GM23338 (cell line): ENCODE measurements at regions not wholly inside any gene's neighbourhood (a gene's known extent, or its start where the extent isn't known, plus 50 kb on each side); places are given as distances from the start of the nearest gene placed in this dataset.

ENCODE experiments used
- ATAC-seq: fragments of 200-7000 bp; cut with Tn5 transposase; 3 replicates; pipeline ENCODE4 v1.9.1; 2020
- DNase-seq: peaks from one replicate; pipeline ENCODE4 v3.0.0-alpha.2; 2015; ENCODE audit warnings: low spot score
- H2AFZ ChIP-seq: fragments of 200-600 bp; sonication (generic); 2 replicates; pipeline ENCODE4 v1.8.0; 2016; ENCODE audit warnings: antibody characterized with exemption, mild to moderate bottlenecking, moderate library complexity
- H3F3A ChIP-seq: fragments of 200-600 bp; sonication (generic); replicated peaks from 2 replicates; pipeline ENCODE4 v1.8.0; 2017; ENCODE audit warnings: antibody characterized with exemption, mixed run types, low read depth
- H3K27ac ChIP-seq: fragments of 200-600 bp; sonication (generic); 2 replicates; pipeline ENCODE4 v1.6.1; 2016; ENCODE audit warnings: low read depth
- H3K27me3 ChIP-seq: fragments of 200-600 bp; sonication (generic); 2 replicates; pipeline ENCODE4 v1.8.0; 2016; ENCODE audit warnings: mild to moderate bottlenecking, mixed run types, moderate library complexity; ENCODE audit not compliant: insufficient read depth
- H3K36me3 ChIP-seq: fragments of 200-600 bp; sonication (generic); 2 replicates; pipeline ENCODE4 v1.8.0; 2016; ENCODE audit warnings: mild to moderate bottlenecking; ENCODE audit not compliant: insufficient read depth
- H3K4me1 ChIP-seq: fragments of 200-600 bp; sonication (generic); 2 replicates; pipeline ENCODE4 v1.8.0; 2016; ENCODE audit warnings: mild to moderate bottlenecking, moderate library complexity; ENCODE audit not compliant: insufficient read depth
- H3K4me2 ChIP-seq: fragments of 200-600 bp; sonication (generic); 2 replicates; pipeline ENCODE4 v1.7.1; 2017; ENCODE audit warnings: mixed run types
- H3K4me3 ChIP-seq: fragments of 200-600 bp; sonication (generic); 2 replicates; pipeline ENCODE4 v1.6.1; 2016; ENCODE audit warnings: mixed run types
- H3K79me2 ChIP-seq: fragments of 200-600 bp; sonication (generic); replicated peaks from 2 replicates; pipeline ENCODE4 v1.8.0; 2017; ENCODE audit warnings: mild to moderate bottlenecking; ENCODE audit not compliant: insufficient read depth
- H3K9me2 ChIP-seq: fragments of 200-600 bp; sonication (generic); 2 replicates; pipeline ENCODE4 v1.8.0; 2017; ENCODE audit not compliant: insufficient read depth
- H4K20me1 ChIP-seq: fragments of 200-600 bp; sonication (generic); replicated peaks from 2 replicates; pipeline ENCODE4 v1.8.0; 2017; ENCODE audit warnings: mild to moderate bottlenecking; ENCODE audit not compliant: insufficient read depth
- H3K27ac Mint-ChIP-seq: 2 replicates; pipeline ENCODE4 v1.8.0; 2020; ENCODE audit warnings: inconsistent platforms, mild to moderate bottlenecking, moderate library complexity, mixed read lengths
- H3K27me3 Mint-ChIP-seq: 3 replicates; pipeline ENCODE4 v1.8.0; 2022; ENCODE audit warnings: low read depth, mild to moderate bottlenecking, moderate library complexity, mixed read lengths, inconsistent platforms; ENCODE audit not compliant: insufficient read depth, poor library complexity
- H3K36me3 Mint-ChIP-seq: 3 replicates; pipeline ENCODE4 v1.8.0; 2021; ENCODE audit warnings: low read depth, mild to moderate bottlenecking, inconsistent platforms, moderate library complexity, mixed read lengths
- H3K4me1 Mint-ChIP-seq: 3 replicates; pipeline ENCODE4 v1.8.0; 2020; ENCODE audit warnings: mild to moderate bottlenecking, inconsistent platforms, mixed read lengths
- H3K4me3 Mint-ChIP-seq: 3 replicates; pipeline ENCODE4 v1.8.0; 2021; ENCODE audit warnings: moderate library complexity, mild to moderate bottlenecking, inconsistent platforms, mixed read lengths
- H3K9me3 Mint-ChIP-seq: 3 replicates; pipeline ENCODE4 v1.8.0; 2020; ENCODE audit warnings: moderate library complexity, mild to moderate bottlenecking, inconsistent platforms, mixed read lengths
- CREB1 ChIP-seq: fragments of 250-450 bp; sonication (Bioruptor Pico); IDR thresholded peaks from 2 replicates; pipeline ENCODE4 v1.5.0; 2020; ENCODE audit warnings: low read depth, mild to moderate bottlenecking, moderate library complexity
- EZH2 ChIP-seq: fragments of 200-600 bp; sonication (generic); IDR thresholded peaks from one replicate; pipeline ENCODE4 v1.8.0; 2017; ENCODE audit warnings: antibody characterized with exemption, mild to moderate bottlenecking, low read depth; ENCODE audit not compliant: unreplicated experiment
- EZH2phosphoT487 ChIP-seq: fragments of 200-600 bp; sonication (generic); IDR thresholded peaks from one replicate; pipeline ENCODE4 v1.8.1; 2018; ENCODE audit warnings: antibody characterized with exemption; ENCODE audit not compliant: unreplicated experiment
- JUNB ChIP-seq: IDR thresholded peaks from one replicate; pipeline ENCODE4 v1.6.1; 2016; ENCODE audit warnings: antibody characterized with exemption; ENCODE audit not compliant: unreplicated experiment
- NANOG ChIP-seq: IDR thresholded peaks from 2 replicates; pipeline ENCODE4 v1.6.1; 2016; ENCODE audit warnings: antibody characterized with exemption, borderline replicate concordance
- POLR2AphosphoS5 ChIP-seq: IDR thresholded peaks from 2 replicates; pipeline ENCODE4 v1.6.1; 2016; ENCODE audit warnings: antibody characterized with exemption, low read depth
- STAT1 ChIP-seq: IDR thresholded peaks from one replicate; pipeline ENCODE4 v1.6.1; 2016; ENCODE audit warnings: antibody characterized with exemption; ENCODE audit not compliant: unreplicated experiment
- ZNF114 ChIP-seq: fragments of 250-450 bp; sonication (Bioruptor Pico); IDR thresholded peaks from 2 replicates; pipeline ENCODE4 v1.5.0; 2020; ENCODE audit warnings: mild to moderate bottlenecking, moderate library complexity
- ZNF331 ChIP-seq: fragments of 250-450 bp; sonication (Bioruptor Pico); IDR thresholded peaks from 2 replicates; pipeline ENCODE4 v1.5.0; 2020; ENCODE audit warnings: low read depth, mild to moderate bottlenecking, moderate library complexity
- TF ChIP-seq, protein P1 (sequence below), 2 experiments: fragments of 200-600 bp in 1 of 2; sonication (generic) in 1 of 2; conservative IDR thresholded peaks; 2 replicates each; pipeline versions ENCODE4 v1.5.1 to v1.6.1; 2016 to 2017; ENCODE audit warnings: antibody characterized with exemption in 2 of 2, low read depth in 2 of 2, mild to moderate bottlenecking in 2 of 2, moderate library complexity in 1 of 2
- TF ChIP-seq, protein P2 (sequence below): IDR thresholded peaks from 2 replicates; pipeline ENCODE4 v1.6.1; 2016; ENCODE audit warnings: antibody characterized with exemption
- TF ChIP-seq, protein P3 (sequence below): fragments of 250-450 bp; sonication (Bioruptor Pico); IDR thresholded peaks from 2 replicates; pipeline ENCODE4 v1.5.0; 2020; ENCODE audit warnings: mild to moderate bottlenecking, moderate library complexity

DNA sequence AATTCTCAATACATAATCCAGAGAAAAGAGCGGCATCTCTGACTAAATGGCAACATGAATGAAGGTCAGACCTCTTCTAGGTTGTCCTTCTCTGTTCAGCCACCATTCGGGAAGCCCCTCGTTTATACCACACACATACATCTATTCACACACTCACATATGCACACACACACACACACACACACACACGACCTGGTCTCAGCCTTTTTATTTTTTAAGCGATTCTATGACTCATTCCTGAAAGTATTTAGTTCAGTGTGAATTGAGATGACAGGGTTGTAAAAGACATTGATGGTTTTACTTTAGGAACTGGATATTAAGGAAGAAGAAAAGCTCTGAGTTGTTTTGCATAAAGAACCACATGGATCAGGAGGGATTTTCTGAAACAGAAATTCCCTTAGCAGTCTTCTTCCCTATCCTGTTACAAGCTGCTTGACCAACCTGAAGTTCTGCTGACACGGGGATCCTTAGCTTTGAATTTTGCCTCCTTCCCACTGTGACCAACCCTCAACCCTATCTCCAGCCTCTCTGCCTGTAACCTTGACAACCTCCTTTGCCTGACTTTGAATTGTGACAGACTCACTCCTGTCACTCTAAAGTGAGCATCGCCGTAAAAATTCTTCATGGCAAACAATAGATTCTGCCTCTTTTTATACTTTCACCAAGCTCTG, 383.1 kb upstream of the ESRRG start:
- Histone ChIP-seq H3K36me3 (no peaks in the 10 kb centered on the region), H3F3A (no peaks in the 10 kb centered on the region), H2AFZ (no peak overlapping the region), H3K9me2 (peaks cover 16% of the 10 kb centered on the region; the same call in 1 of the 2 replicates), H3K79me2 (no peaks in the 10 kb centered on the region), H3K27ac (no peak overlapping the region), H3K27me3 (no peaks in the 10 kb centered on the region), H3K4me1 (no peaks in the 10 kb centered on the region), H3K4me3 (no peak overlapping the region), H4K20me1 (no peaks in the 10 kb centered on the region), H3K4me2 (no peak overlapping the region)
- no peak; the same call in 2 of the 3 replicates for ATAC-seq
- H3K4me1 Mint-ChIP-seq: no peaks in the 10 kb centered on the region
- no peak for DNase-seq
- H3K27me3 Mint-ChIP-seq: no peaks in the 10 kb centered on the region
- no peak overlapping the region for H3K4me3 Mint-ChIP-seq
- H3K36me3 Mint-ChIP-seq: no peaks in the 10 kb centered on the region
- no peak overlapping the region for H3K27ac Mint-ChIP-seq
- TF ChIP-seq EZH2phosphoT487: no peak
- TF ChIP-seq EZH2: no peak
- no peak for TF ChIP-seq POLR2AphosphoS5
- TF ChIP-seq ZNF114 (CRISPR knock-in tag): no peak
- TF ChIP-seq CREB1 (CRISPR knock-in tag): no peak
- TF ChIP-seq, protein P1, sequence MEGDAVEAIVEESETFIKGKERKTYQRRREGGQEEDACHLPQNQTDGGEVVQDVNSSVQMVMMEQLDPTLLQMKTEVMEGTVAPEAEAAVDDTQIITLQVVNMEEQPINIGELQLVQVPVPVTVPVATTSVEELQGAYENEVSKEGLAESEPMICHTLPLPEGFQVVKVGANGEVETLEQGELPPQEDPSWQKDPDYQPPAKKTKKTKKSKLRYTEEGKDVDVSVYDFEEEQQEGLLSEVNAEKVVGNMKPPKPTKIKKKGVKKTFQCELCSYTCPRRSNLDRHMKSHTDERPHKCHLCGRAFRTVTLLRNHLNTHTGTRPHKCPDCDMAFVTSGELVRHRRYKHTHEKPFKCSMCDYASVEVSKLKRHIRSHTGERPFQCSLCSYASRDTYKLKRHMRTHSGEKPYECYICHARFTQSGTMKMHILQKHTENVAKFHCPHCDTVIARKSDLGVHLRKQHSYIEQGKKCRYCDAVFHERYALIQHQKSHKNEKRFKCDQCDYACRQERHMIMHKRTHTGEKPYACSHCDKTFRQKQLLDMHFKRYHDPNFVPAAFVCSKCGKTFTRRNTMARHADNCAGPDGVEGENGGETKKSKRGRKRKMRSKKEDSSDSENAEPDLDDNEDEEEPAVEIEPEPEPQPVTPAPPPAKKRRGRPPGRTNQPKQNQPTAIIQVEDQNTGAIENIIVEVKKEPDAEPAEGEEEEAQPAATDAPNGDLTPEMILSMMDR (conservative IDR thresholded peaks at IDR 0.05; ENCODE audit: low read depth in 2 of 2): no peak
- TF ChIP-seq ZNF331: no peak
- TF ChIP-seq, protein P2, sequence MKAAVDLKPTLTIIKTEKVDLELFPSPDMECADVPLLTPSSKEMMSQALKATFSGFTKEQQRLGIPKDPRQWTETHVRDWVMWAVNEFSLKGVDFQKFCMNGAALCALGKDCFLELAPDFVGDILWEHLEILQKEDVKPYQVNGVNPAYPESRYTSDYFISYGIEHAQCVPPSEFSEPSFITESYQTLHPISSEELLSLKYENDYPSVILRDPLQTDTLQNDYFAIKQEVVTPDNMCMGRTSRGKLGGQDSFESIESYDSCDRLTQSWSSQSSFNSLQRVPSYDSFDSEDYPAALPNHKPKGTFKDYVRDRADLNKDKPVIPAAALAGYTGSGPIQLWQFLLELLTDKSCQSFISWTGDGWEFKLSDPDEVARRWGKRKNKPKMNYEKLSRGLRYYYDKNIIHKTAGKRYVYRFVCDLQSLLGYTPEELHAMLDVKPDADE: no peak
- no peaks in the 10 kb centered on the region for H3K9me3 Mint-ChIP-seq

DNA sequence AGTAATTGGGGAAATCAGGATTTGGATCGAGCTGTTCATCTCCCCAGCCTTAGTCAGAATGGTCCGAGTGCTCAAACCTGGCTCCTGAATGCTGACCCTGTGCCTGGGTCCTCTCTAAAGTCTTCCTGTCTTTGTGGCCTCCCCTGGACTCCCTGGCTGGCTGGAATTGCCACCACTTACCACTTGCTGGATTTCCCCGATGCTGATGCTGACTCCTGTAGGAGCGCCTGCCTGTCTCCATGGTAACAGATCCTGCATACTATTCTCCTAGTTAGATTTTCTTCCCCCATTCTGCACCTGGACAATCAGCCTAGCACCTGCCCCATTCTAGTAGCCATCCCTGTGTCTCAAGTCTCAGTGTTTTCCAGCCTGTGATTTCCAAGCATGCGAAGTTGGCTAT, 382.2 kb upstream of the ESRRG start:
- Histone ChIP-seq H2AFZ (no peak overlapping the region), H3K9me2 (peaks cover 11% of the 10 kb centered on the region; the same call in 1 of the 2 replicates), H3K27me3 (no peaks in the 10 kb centered on the region), H3K27ac (no peak overlapping the region), H4K20me1 (no peaks in the 10 kb centered on the region), H3K36me3 (no peaks in the 10 kb centered on the region), H3K4me1 (no peaks in the 10 kb centered on the region), H3F3A (no peaks in the 10 kb centered on the region), H3K79me2 (no peaks in the 10 kb centered on the region), H3K4me2 (no peak overlapping the region), H3K4me3 (no peak overlapping the region)
- ATAC-seq: no peak
- H3K4me1 Mint-ChIP-seq: no peaks in the 10 kb centered on the region
- H3K27ac Mint-ChIP-seq: no peak overlapping the region
- no peaks in the 10 kb centered on the region for H3K9me3 Mint-ChIP-seq
- H3K36me3 Mint-ChIP-seq: no peaks in the 10 kb centered on the region
- DNase-seq: no peak
- H3K4me3 Mint-ChIP-seq: no peak overlapping the region
- no peaks in the 10 kb centered on the region for H3K27me3 Mint-ChIP-seq
- TF ChIP-seq STAT1: no peak
- TF ChIP-seq, protein P3, sequence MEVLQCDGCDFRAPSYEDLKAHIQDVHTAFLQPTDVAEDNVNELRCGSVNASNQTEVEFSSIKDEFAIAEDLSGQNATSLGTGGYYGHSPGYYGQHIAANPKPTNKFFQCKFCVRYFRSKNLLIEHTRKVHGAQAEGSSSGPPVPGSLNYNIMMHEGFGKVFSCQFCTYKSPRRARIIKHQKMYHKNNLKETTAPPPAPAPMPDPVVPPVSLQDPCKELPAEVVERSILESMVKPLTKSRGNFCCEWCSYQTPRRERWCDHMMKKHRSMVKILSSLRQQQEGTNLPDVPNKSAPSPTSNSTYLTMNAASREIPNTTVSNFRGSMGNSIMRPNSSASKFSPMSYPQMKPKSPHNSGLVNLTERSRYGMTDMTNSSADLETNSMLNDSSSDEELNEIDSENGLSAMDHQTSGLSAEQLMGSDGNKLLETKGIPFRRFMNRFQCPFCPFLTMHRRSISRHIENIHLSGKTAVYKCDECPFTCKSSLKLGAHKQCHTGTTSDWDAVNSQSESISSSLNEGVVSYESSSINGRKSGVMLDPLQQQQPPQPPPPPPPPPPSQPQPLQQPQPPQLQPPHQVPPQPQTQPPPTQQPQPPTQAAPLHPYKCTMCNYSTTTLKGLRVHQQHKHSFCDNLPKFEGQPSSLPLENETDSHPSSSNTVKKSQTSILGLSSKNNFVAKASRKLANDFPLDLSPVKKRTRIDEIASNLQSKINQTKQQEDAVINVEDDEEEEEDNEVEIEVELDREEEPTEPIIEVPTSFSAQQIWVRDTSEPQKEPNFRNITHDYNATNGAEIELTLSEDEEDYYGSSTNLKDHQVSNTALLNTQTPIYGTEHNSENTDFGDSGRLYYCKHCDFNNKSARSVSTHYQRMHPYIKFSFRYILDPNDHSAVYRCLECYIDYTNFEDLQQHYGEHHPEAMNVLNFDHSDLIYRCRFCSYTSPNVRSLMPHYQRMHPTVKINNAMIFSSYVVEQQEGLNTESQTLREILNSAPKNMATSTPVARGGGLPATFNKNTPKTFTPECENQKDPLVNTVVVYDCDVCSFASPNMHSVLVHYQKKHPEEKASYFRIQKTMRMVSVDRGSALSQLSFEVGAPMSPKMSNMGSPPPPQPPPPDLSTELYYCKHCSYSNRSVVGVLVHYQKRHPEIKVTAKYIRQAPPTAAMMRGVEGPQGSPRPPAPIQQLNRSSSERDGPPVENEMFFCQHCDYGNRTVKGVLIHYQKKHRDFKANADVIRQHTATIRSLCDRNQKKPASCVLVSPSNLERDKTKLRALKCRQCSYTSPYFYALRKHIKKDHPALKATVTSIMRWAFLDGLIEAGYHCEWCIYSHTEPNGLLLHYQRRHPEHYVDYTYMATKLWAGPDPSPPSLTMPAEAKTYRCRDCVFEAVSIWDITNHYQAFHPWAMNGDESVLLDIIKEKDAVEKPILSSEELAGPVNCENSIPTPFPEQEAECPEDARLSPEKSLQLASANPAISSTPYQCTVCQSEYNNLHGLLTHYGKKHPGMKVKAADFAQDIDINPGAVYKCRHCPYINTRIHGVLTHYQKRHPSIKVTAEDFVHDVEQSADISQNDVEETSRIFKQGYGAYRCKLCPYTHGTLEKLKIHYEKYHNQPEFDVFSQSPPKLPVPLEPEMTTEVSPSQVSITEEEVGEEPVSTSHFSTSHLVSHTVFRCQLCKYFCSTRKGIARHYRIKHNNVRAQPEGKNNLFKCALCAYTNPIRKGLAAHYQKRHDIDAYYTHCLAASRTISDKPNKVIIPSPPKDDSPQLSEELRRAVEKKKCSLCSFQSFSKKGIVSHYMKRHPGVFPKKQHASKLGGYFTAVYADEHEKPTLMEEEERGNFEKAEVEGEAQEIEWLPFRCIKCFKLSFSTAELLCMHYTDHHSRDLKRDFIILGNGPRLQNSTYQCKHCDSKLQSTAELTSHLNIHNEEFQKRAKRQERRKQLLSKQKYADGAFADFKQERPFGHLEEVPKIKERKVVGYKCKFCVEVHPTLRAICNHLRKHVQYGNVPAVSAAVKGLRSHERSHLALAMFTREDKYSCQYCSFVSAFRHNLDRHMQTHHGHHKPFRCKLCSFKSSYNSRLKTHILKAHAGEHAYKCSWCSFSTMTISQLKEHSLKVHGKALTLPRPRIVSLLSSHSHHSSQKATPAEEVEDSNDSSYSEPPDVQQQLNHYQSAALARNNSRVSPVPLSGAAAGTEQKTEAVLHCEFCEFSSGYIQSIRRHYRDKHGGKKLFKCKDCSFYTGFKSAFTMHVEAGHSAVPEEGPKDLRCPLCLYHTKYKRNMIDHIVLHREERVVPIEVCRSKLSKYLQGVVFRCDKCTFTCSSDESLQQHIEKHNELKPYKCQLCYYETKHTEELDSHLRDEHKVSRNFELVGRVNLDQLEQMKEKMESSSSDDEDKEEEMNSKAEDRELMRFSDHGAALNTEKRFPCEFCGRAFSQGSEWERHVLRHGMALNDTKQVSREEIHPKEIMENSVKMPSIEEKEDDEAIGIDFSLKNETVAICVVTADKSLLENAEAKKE (CRISPR knock-in tag): no peak
- TF ChIP-seq JUNB: no peak
- TF ChIP-seq, protein P2: no peak
- no peak for TF ChIP-seq NANOG
- TF ChIP-seq POLR2AphosphoS5: no peak
- no peak for TF ChIP-seq ZNF114 (CRISPR knock-in tag)
